GM20431 (cell line): ENCODE measurements at regions not wholly inside any gene's neighbourhood (a gene's known extent, or its start where the extent isn't known, plus 50 kb on each side); places are given as distances from the start of the nearest gene placed in this dataset.
"Not testable (repeated sequence)": the region's sequence is repeated elsewhere in the genome, so short reads cannot be mapped to it uniquely, and the experiment has no call there.

Source experiments
- in situ Hi-C: fragments of 300-500 bp; cut with MseI, MboI; formaldehyde crosslinking; loops from one replicate; pipeline ENCODE4 v1.15.0; 2020; ENCODE audit warnings: low sequenced_read_pairs; ENCODE audit not compliant: unreplicated experiment

DNA sequence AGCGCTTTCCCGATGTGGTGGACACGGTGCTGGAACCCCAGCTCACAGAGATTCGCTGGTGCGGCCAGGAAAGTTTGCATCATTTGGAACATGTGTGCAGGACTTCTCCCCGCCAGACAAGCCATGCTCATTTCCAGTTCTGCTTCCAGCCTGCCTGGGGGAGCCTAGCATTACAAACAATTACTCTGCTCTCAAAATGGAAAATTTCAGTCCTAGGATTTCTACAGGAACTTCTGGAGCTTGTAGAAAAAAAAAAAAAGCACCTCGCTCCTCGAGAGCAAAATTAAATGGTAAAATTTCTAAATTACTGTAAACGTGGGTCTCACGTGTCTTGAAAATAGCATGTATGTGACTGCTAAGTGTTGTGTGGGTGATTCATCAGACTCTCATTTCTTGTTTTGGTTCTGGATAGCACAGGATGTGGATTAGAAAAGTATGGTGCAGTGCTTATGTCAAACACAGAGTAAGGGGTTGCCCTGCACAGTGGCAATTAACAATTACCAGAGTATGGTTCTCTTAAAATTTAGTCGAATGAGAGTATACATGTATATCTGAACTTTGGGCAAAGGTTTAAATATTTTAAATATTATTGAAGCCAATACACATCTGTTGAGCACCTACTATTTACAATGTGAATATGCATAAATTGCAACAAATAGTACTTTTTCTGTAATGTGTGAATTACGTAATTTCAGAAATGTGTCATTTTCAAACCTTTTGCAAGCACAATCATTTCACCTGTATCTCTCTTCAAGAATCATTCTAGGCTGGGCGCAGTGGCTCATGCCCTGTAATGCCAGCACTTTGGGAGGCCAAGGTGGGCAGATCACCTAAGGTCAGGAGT lies 61.8 kb upstream of the PTGFRN start:
- in situ Hi-C loops = no loop called here

DNA sequence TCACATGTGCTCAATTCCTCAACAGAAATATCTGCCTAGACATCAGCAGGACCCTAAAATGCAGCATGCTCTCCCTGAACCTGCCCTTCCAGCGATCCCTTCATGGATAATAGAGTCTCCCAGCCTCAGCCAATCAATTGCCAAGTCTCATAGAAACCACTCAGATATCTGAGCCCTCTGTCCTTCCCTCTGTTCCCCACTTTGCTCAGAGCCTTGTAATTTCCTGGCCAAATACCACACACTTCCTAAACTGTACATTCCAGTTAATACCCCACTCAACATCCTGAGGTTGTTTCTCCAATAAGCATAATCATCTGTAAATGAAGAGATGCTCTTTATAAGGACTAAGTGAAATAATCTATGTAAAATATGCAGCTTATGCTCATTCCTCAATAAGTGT lies 59.3 kb upstream of the PTGFRN start:
- in situ Hi-C loops = no loop called here

DNA sequence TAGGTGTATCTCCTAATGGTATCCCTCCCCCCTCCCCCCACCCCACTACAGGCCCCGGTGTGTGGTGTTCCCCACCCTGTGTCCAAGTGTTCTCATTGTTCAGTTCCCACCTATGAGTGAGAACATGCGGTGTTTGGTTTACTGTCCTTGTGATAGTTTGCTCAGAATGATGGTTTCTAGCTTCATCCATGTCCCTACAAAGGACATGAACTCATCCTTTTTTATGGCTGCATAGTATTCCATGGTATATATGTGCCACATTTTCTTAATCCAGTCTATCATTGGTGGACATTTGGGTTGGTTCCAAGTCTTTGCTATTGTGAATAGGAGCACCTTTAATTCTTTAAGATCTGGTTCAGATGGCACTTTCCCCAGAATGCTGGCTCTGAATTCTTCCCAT lies 58.5 kb upstream of the PTGFRN start:
- in situ Hi-C loops = not testable (repeated sequence)

DNA sequence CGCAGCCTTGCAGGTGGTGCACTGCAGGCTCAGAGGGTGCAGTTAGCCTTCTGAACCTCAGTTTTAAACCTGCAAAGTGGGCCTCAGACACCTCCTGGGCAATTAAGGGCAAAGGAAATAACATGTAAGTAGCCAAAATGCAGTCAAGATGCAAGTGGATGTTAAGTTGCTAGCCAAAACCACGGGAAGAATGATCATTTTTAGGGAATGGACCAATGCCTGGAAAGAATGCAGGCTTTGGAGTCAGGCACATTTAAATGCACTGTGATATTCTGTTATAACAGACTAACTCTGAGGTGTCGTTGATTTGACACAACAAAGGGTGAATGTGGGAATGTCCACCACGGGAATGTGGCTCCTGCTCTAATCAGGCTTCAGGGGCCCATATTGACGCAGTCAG lies 57.9 kb upstream of the PTGFRN start:
- in situ Hi-C loops = no loop called here

DNA sequence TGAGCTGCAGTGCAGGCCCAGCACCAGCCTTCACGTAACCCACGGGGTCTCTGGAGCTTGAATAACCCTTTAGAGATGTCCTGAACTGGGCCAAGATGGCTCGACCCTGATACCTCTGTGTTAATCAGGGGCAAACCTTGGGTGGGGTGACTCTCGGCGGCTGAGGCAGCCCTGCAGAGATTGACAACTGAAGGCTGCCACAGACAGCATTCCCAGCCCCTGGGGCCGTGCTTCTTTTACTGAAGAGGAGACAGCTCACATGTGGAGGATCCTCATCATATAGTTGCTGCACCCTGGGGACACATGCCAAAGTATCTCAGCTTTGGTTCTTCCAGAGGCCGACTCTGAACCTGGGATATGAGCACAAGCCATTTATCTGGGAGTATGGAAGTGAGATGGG lies 57.3 kb upstream of the PTGFRN start:
- in situ Hi-C loops = no loop called here

DNA sequence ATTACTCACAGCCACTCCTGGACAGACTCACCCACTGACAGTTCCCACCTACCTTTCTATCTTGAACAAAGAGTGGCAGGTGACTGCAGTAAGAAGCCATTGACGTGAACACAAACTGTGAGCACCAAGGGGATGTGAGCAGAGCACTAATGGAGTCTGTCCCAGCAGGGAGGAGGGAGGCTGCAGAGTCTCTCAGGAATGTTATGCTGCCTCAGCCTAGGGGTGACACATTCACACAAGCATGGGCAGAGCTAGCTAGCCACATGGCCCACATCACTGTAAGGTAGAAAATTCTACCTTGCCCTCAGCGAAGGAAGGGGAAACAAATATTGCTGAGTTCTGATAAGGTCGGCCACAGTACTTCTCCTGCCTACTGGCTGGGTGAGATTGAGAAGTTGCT lies 56.8 kb upstream of the PTGFRN start:
- in situ Hi-C loops = no loop called here

DNA sequence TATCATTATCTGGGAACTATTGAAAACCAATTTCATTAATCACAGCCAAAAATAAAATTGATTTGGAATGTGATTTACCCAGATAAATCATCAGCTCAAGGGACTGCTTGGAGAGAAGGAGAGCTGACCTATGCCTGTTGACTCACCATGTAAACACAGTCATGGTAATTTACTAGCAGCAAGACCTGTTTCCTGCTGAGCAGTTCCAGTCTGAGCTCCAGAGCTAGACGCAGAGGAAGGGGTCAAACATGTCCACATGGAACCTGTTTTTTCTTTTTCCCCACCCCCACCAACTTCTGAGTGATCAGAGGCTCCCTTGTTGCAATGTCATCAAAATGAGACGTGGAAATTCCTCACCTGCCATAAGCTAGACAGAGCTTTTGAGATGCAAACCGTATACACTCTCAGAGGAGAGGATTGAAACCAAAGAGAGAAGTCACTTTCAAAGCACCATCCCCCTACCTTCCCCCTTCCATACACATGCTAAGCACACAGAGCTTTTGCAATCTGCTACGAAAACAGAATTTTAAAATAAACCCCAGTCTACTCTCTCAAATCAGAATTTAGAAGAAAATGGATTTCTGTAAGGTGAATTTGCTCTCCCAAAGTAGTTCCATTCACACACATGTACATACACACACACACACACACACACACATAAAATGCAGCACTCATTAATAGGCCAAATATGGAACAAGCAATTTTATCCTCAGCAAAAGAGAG lies 55.9 kb upstream of the PTGFRN start:
- in situ Hi-C loops = no loop called here

DNA sequence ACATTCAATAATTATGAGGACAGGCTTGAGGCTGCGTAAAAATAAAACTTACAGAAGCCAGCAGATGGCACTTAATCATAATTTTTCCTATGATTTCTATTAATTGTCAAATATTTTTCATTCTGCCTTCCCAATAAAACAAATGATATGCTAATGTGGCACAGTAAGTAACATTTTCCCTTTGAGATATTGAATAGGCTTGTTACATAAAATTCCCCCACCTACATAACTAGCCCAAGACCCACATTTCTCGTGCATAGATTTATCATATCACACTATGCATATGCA lies 55.4 kb upstream of the PTGFRN start:
- in situ Hi-C loops = no loop called here

DNA sequence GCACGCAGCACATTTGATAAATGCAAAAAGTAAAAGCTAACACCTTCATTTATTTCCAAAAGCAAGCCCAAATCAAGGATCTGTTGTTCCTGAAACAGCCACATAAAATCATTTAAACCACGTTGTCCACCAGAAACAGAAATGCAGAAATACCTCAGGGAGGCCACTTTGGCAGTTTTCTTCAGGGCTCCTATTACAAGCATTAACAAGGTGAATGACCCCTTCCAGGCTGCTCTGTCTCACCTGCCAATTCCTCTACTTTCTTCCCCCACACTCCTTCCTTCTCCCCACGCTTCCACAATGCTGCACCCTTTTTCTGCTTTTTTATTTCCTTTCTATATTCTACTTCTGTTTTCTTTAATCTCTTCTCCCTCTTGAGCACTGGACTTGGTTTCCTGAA lies 55.0 kb upstream of the PTGFRN start:
- in situ Hi-C loops = no loop called here

DNA sequence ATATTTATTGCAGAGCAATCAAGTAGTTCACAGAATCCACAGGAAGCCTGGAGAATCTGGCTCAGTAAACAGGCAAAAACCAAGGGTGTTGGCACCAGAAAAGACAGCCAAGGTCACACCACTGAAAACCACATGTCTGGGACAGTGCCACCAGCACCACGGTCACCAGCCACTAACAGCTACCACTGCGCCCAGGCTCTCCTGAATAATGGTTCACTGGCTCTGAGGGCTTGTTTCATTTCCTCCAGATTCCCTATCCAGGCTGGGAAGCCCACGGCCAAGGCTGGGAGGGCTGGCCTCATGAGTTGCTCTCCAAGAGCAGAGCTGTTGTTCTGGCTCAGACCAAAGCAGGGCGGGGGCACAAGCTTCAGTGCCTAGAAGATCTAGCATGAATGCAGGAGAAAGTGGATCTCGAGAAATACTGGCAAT lies 54.5 kb upstream of the PTGFRN start:
- in situ Hi-C loops = no loop called here

DNA sequence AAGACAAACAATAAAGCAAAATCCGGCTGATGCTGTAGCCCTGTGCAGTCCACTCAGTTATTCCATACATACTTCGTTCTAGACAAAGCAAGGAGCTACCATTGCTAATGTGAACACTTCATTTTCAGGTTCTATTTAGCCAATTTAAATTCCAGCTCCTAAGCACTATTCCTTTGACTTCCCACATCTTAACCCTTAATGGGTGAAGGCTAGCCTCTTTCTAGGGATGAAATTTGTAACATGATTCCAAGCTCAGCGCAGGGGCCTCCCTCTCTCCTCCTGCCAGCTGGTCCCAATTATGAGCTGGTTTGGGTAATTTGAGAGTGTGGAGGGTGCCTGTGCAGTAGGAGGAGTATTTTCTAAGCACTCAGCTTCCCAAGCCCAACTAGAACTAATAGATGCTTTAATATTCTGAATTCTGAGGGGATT lies 53.9 kb upstream of the PTGFRN start:
- in situ Hi-C loops = no loop called here

DNA sequence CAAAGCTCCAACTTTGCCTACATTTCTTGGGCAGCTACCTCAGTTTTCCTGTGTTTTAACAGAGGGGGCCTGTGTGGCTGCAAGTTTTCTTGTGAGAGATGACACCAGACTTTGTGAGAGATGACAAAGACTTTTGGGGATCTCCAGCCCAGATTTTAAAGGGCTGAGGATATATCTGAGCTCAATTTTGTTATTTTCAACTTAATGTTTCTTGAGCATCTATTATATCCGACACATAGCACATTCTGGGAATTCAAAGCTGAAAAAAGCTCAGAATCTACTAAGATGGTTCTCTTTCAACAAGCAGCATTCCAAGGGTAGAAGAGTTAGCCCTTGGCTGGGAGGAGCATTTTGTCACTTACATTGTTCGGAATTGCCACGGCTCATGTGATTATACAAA lies 53.4 kb upstream of the PTGFRN start:
- in situ Hi-C loops = no loop called here

DNA sequence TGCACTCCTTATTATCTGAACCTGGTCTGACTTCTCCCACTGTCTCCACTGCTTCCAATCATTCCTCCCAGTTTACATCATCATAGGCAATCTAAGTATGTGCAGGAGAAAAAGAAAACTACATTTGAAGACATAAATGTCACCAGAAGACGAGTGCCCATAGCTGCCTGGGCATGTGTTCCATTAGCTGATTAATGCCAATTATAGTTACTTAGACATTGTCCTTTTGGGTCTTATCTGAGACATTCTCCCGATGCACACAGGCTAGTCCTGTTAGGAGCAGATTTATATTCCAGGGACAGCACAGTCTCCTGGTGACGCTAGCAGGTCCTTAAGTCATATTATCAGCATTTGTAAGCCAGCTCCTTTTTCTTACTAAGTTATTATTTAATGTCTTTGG lies 52.6 kb upstream of the PTGFRN start:
- in situ Hi-C loops = no loop called here
